CD4-positive, alpha-beta T cell treated with Interleukin-6 at 100 ng/mL for 8 hours (primary cell): ENCODE measurements at regions not wholly inside any gene's neighbourhood (a gene's known extent, or its start where the extent isn't known, plus 50 kb on each side); places are given as distances from the start of the nearest gene placed in this dataset.
"Not testable (repeated sequence)": the region's sequence is repeated elsewhere in the genome, so short reads cannot be mapped to it uniquely, and the experiment has no call there.

Source experiments
- DNase-seq: peaks from one replicate; pipeline ENCODE4 v3.0.0-alpha.2; 2020; ENCODE audit warnings: mixed read lengths, low spot score

DNA sequence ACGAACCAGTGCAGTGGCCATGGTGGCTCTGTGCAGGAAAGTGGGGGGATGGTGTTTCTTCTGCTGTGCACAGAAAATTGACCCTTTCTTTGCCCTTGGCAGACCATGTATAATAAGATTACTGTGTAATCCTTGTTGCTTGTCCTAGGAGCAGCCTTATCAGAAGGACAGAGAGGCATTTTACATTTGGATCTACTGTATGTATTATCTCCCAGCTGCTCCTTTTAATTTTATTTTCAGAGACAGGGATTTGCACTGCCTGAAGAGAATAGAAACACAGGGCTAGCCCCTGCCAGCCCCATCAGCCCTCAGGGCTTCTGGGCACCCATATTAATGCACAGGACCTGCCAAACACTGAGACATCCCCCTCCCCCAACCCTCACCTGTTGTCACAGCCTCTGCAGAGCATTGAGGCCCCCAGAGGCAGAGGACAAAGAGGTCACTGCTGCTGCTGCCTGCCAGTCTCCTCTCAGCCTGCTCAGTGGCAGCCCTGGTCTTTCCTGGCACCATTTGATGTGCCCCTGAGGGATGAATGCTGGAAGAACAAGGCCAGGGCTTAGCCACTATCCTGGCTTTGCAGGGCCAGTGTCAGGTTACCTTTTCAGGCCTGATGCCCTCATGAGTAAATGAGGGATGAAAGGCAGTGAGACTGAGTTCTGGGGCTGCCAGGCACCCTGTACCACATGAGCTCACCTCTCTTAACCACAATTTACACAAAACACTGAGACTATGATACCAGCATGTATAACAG lies 533.4 kb downstream of the NTRK3 start:
- no peak for DNase-seq

DNA sequence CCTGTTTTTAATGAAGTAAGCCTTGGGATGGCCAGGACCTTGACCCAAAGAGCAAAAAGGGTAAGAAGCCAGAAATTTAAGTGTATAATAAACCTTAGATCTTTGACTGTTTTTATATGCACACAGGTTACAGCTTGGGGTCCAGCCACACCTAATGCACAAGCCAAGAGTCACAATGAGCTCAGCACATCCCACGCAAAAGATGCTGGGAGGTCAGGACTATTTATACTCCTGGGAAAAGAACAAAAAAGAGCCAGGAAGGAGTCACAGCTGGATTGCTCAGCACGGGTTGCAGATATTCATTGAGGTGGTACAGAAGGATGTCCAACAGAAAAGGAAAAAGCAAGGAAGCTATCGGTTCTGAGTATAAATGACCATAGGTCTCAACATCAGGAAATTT lies 536.3 kb downstream of the NTRK3 start:
- no peak for DNase-seq

DNA sequence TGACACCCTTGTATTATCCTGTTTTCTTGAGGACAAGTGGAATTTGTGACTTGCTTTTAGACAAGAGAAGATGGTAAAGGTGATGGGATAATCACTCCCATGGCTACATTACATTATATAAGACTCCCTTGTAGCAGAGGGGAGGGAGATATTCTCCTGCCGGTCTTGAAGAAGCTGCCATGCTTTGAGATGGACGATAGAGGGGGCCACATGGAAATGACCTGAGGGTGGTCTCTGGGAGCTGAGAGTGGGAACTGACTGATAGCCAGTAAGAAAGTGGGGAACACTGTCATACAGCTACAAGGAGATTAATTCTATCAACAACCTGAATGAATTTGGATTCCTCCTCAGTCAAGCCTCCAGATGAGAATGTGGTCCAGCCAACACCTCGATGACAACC lies 540.1 kb downstream of the NTRK3 start:
- DNase-seq, result no peak

DNA sequence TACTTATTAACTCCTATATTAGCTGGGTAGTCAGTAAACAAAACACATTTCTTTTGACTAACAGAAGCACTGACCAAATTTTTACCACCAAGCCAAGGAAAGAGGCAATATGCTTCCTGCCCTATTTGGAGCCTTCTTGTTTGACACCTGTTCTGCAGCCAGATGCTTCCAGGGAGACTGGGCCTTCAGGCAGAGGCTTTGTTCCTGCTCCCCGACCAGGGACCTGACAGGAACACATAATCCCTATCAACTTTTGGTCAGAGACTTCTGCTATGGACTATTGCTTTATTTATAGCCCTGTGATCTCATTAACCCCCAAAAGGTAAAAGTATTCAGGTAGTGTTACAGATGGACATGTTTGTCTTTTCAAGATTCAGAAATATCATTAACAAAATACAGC lies 541.3 kb downstream of the NTRK3 start:
- no peak for DNase-seq

DNA sequence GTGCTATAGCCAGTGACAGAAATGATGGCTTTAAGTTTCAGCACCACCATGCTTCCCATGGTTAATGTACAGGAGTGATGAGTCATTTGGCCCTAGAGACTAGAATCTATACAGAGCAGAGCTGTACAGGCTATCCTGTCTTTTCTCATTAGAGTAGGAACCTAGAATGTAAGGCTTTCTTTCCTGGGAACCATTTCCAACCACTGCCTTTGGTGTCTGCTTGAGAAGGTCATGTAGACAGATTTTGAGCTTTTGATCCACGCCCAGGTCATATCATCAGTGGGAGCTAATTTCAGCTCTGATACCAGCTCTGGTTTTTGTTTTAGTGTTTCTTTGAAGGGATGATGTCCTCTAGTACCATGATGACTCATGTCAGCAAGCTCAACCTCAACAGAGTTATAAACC lies 543.1 kb downstream of the NTRK3 start:
- no peak for DNase-seq

DNA sequence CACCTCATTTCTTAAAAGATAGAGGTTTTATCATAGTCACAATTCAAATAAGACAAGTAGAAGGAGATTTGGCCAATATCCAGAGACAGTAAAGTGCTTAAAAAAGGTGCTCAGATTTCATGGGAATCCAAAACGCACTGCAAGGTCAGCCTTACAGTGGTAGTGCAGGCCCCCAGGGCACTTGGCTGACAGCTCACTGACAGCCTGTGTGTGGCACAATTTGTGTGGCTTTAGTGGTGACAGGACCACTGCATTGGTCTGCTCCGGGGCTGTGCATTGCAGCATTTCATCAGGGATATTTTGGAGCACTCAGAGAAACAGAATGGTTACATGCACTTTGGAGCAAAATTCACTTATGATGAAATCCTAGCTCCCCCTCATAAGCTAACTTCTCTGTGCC lies 544.3 kb downstream of the NTRK3 start:
- DNase-seq, result no peak

DNA sequence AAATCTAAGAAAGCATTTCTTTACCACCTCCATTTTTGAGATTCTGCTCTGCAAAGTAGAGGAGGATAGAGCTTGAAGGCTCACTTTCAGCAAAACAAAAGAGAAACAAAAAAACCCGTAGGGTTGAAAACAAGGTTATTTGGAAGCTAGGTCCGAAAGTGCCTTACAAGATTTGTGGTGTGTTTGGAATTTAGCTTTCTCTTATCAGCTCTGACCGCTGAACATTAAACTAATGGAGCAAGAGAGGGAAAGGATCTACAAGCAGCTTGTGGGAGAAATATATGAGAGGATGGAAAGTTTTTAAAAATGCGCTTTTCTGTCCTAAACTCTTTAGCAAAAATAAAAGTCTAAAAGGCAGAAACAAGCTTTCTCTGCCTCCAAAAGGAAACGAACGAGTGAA lies 545.5 kb downstream of the NTRK3 start:
- DNase-seq, result no peak

DNA sequence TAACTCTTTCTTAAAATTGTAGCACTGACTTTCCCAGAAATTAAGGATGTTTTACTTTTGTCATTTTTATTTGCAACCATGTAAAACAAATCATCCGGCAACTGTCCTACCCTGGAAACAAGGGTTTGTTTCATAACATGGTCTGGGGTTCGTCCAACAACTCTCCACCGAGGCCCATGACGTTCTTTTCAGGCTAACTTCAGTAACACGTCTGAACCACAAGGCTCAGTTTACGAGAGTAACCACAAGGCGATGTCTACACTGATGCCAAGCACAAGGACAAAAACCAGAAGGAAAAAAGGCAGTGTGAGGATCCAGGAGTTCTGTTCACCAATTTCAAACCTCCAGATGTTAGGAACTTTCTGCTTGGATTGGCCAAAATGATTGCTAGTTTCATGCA lies 546.1 kb downstream of the NTRK3 start:
- DNase-seq, result no peak

DNA sequence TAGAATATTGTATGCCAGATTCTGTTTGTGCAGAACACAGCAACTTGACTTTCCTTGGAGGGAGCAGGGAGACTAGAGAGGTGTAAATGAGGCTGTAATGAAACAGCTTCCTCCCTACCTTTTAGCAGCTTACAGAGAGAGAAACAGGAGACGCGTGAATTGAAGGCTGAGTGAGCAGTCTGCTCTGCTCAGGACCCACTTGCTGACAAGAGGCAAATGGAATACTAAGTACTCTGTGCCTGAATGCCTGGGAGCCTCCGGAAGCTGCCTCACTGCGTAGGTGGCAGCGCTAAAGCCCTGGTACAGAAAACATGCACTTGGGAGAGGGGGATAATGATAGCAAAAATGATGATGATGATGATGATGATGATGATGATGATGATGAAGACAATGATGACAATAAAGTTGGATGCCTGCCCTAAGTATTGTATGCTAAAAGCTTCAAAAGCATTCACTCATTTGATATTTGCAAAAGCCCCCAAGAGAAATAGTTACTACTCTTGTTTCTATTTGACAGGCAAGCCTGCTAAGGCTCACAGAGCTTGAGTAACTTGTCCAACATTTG lies 548.9 kb downstream of the NTRK3 start:
- DNase-seq, result no peak

DNA sequence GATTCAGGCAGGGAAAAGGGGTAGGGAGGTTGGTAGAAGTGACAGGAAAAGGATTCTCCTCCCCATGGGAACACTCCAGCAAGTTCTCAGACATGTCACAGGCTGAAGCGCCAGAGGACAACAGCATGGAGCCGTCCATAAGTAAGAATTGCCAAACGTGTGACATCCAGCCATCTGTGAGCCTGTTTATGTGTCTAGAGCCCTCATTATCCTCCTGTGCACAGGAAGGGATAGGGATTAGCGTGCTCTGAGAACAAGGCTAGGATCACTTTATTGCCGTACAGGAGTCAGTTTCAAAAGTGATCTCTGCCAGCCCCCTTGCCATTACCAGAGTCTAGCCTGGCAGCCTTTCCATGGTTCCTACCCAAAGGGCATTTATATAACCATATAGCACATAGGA lies 549.5 kb downstream of the NTRK3 start:
- no peak for DNase-seq

DNA sequence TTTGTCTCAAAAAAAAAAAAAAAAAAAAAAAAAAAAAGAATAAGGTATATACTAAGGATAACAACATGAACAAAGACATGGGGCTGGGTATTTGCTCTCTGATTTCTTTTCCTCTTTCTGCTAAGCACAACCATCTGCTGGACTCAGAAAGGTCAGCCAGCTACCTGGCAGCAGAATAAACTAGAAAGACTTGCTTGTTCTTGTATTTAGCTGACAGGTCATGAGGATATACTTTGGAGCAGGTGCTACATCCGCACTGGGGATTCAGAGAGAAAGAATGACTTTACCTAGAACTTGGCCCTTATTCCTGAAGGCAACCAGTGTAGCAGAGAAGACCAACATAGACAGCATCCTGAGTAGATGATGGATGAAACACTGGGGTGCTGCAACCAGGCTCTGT lies 550.5 kb downstream of the NTRK3 start:
- no peak for DNase-seq

DNA sequence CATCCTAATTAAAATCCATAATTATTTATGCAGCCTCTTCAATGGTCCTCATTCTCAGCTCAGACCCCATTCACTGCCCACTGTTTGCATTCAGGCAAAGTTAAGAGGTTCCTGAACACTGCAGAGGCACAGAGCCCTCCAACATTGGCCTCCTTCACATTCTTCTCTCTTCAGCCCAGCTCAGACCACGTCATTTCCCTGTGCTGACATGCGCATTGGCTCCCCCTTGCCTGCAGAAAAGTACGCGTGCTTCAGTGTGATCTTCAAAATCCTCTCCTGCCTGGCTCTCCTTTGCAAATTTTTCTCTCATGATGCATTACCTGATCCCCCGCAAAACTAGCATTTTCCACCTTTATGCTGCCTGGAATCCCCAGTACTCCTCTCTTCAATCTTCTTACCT lies 552.3 kb downstream of the NTRK3 start:
- no peak for DNase-seq

DNA sequence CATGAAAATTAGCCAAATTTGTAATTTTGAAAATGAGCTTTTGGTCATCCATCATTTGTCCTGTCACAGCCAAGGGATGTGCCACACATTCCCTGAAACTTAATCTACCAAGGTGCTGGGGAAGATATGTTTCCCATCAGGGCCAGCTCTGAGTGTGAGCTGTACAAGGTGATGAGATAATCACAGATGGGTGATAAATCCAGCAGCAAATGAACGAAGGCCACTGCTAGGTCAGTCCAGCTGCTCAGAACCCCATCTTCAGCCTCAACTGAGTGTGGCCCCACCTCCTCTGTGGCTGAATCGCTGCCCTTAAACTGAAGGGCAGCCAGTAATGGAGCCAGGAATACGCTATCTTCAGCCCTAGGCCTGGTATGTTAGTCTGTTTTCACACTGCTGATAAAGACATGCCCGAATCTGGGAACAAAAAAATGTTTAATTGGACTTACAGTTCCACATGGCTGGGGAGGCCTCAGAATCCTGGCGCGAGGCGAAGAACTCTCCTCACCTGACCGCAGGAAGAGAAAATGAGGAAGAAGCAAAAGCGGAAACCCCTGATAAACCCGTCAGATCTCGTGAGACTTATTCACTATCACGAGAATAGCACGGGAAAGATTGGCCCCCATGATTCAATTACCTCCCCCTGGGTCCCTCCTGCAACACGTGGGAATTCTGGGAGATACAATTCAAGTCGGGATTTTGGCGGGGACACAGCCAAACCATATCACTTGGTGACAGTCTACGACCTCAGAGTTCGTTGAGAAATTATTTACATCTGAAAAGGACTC lies 553.0 kb downstream of the NTRK3 start:
- no peak for DNase-seq

DNA sequence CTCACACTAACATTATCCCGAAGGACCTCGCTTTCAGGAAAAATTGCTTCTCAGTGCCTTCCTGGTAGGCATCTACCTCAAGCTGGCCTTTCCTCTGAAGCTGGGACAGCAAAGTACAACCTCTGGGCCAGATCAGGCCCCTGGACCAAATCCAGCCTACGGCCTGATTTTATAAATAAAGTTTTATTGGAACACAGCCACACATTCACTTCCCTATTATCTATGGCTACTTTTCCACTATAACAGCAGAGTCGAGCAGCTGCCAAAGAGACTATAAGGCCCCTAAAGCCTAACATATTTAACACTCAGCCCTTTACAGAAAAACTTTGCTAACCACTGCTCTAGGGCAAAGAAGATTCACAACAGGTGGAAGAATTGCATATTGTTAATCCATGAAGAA lies 554.3 kb downstream of the NTRK3 start:
- DNase-seq, result no peak

DNA sequence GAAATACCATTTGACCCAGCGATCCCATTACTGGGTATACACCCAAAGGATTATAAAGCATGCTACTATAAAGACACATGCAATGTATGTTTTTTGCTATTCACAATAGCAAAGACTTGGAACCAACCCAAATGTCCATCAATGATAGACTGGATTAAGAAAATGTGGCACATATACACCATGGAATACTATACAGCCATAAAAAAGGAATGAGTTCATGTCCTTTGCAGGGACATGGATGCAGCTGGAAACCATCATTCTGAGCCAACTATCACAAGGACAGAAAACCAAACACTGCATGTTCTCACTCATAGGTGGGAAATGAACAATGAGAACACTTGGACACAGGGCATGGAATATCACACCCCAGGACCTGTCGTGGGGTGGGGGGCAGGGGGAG lies 558.1 kb downstream of the NTRK3 start:
- not testable (repeated sequence) for DNase-seq

DNA sequence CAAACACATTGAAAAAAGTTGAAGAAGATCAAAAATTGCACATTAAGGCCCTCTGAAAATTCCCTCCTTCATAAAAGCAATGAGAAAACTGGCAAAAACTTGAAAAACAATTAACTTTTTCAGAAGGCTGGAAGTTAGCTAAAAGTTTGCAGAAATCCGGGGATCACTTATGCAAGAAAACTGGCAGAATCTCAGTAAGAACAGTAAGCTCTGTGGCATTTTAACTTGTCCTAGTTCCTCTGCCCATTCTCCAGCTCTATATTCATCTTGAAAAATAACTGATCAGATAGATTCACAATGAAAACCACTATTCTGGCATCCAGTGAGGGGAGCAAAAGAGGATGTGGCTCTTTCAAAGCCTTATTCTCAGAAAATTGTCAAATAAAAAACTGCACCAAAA lies 566.8 kb downstream of the NTRK3 start:
- no peak for DNase-seq

DNA sequence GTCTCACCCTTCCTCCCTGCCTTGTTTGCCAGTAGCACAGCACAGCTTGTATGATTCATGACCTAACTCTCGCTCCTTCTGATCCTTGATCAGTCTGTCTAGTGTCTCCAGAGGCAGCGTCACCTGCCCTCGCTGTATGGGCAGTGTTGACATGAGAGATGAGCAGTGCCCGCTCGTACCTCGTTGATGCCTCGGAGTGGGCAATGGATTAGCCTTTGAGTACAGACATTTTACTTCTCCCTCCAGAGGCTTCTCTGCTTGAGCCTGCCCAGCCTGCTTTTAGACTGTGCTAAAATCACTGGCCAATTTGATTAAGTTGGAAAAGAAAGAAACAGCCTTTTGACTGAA lies 569.0 kb downstream of the NTRK3 start:
- no peak for DNase-seq

DNA sequence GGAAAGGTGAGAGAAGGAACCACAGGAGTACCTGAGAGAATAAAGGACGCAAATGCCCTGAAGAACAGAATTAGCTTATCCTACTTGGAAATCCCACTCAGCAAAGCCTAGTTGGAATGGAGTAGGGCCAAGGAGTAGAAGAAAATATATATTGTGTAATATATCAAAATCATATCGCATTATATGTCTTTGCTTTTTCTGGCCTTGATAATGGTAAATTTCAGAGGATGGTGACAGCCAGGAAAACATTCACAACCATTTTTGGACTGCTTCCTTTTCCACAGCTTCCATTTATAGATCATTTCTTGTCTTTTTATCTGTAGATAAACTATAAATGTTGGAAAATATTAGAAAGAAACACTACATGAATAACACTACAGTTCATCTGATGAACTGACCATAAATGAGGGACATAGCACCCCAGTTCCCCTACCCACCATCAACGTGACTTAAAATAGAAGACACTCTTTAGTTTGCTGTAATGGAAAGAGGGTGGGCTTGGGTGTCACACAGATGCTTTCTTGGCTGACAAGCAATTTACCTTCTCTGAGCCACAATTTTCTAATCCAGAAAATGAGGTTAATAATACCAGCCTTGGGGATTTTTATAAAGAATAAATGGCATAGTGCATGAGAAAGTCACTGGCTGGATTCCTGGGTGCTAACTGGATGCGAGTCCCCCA lies 569.6 kb downstream of the NTRK3 start:
- DNase-seq, result no peak

DNA sequence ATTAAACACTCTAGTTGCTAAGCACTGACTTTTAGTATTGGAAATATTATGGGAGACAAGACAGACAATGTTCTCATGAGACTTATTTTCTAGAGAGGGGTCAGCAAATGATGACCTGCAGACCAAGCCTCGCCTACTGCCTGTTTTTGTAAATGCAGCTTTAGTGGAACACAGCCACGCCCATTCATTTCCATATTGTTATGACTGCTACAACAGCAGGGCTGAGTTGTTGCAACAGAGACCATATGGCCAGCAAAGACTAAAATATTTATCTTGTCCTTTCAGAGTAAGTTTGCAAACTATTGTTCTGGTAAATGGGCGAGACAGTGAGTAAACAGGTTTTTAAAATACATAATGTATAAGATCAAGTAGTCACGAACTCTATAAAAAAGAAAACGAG lies 570.2 kb downstream of the NTRK3 start:
- DNase-seq, result no peak

DNA sequence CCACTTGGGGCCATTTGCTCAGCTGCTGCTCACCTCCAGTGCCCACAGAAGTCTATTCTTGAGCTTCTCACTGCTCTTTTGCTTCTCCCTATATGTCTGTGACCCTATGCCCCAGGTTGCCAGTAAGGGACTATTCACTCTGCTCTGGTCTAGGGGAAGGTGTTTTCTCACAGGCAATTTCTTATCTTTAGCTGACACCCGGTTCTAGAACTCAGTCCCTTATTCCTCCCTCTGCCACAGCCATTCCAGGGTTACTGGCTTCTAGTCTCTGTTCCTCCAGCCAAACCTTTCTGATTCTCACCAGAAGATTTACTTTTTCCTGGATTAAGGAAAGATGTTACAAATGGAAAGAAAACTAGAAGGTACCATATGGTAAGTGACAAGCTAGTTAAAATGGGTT lies 574.0 kb downstream of the NTRK3 start:
- no peak for DNase-seq

DNA sequence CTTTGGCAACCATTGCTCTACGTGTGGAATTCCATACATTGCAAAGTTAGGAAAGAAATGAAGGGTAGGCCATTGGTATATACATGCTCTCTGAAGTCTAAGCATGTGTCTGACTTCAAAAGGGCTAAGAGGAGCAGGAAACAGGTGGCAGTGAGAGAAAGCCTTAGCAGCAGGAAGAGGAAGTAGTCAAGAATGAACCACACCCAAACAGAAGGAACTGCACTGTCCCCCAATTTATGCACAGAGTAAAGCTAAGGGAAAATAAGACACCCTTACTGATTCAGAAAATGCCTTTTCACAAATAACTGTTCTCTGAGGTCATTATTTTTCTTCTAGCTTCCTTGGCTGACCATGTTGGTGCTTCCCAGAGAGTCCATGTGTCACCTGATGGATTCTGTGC lies 575.4 kb downstream of the NTRK3 start:
- peak; percentile 16 for DNase-seq

DNA sequence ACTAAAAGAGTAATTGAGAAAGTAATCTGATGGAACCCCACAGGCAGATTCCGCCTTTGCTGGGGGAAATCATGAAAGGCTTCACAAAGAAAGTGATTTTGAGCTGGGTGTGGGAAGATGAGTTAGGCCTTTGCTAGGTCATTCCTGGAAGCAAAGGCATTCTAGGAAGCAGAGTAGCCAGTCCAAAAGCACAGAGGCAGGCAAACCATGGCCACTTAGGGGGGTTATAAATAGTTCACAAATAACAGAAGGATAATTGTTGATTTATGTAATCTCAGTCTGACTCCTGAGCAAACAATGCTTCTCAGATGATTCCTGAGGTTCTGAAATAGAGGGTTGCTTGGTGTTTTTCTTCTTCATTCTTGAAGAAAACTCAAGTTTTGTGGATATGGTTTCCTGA lies 576.3 kb downstream of the NTRK3 start:
- no peak for DNase-seq

DNA sequence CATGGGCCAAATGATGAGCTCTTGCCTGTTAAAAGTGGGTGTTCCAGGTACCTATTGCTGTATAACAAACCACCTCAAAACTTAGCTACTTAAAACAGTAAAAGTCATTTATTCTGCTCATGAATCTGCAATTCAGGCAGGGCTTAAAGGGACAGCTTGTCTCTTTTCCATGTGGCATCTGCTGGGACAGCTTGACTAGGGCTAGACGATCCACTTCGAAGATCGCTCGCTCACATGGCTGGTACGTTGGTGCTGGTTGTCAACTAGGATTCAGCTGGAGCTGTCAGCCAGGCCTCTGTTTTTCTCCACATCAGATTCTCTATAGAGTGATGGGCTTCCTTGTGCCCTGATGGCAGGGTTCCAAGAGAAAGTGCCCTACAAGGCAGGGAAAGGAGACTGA lies 581.3 kb downstream of the NTRK3 start:
- DNase-seq, result no peak
